ENCODE measurements at regions not wholly inside any gene's neighbourhood (a gene's known extent, or its start where the extent isn't known, plus 50 kb on each side); places are given as distances from the start of the nearest gene placed in this dataset.

- H4K20me1 ChIP-seq (ENCODE audit: insufficient read depth, low read length), result no peaks in the 10 kb centered on the region; the same call in 1 of the 2 replicates
- BruUV-seq (replicated peaks), result no TSS peak
- TF ChIP-seq EZH2phosphoT487 (IDR thresholded peaks at IDR 0.05; ENCODE audit: borderline replicate concordance, low read depth, low read length) (no peak), CTCF (conservative IDR thresholded peaks at IDR 0.05; ENCODE audit: low read length) (no peak)
- no peak overlapping the region for H3K4me2 ChIP-seq (ENCODE audit: low read length)
- DNase-seq (ENCODE audit: low spot score), result no peak
- POLR2A ChIA-PET, result no interaction called here
- H3K9me2 ChIP-seq (ENCODE audit: insufficient read depth, low read length), result no peaks in the 10 kb centered on the region
- CTCF ChIA-PET (ENCODE audit: unreplicated experiment), result no interaction called here
- intact Hi-C loops (cut with micrococcal nuclease; ENCODE audit: unreplicated experiment), result no loop called here
- no peaks in the 10 kb centered on the region for H3K9me3 ChIP-seq (ENCODE audit: low read length)
- H3K4me3 ChIP-seq (ENCODE audit: low read depth, low read length, poor library complexity, severe bottlenecking), result no peak overlapping the region
- H3K79me2 ChIP-seq (ENCODE audit: insufficient read depth, low read depth, low read length), result no peaks in the 10 kb centered on the region
- H3K27ac ChIP-seq (ENCODE audit: low read depth, low read length, poor library complexity, severe bottlenecking), result no peak overlapping the region
- no peak overlapping the region for H2AFZ ChIP-seq (ENCODE audit: low read length)
- no peaks in the 10 kb centered on the region for H3K4me1 ChIP-seq (ENCODE audit: insufficient read depth, low read length, poor library complexity, severe bottlenecking)
- no peaks in the 10 kb centered on the region for H3K36me3 ChIP-seq (ENCODE audit: insufficient read depth, low read length)
Measured at GRCh38 chr6:6746970-6747338, 158.4 kb downstream of the LY86 start.

- intact Hi-C loops (cut with micrococcal nuclease; ENCODE audit: unreplicated experiment), result no loop called here
Measured at GRCh38 chr6:6747371-6747770, 158.9 kb downstream of the LY86 start.

GRCh38 chr6:6748001-6748400 is 159.5 kb downstream of the LY86 start:
- ChIA-PET POLR2A (no interaction called here), CTCF (ENCODE audit: unreplicated experiment) (no interaction called here)
- Histone ChIP-seq H3K4me3 (ENCODE audit: low read depth, low read length, poor library complexity, severe bottlenecking) (no peak overlapping the region), H2AFZ (ENCODE audit: low read length) (no peak overlapping the region), H3K4me1 (ENCODE audit: insufficient read depth, low read length, poor library complexity, severe bottlenecking) (no peaks in the 10 kb centered on the region), H3K27ac (ENCODE audit: low read depth, low read length, poor library complexity, severe bottlenecking) (no peak overlapping the region), H4K20me1 (ENCODE audit: insufficient read depth, low read length) (no peaks in the 10 kb centered on the region; the same call in 1 of the 2 replicates), H3K79me2 (ENCODE audit: insufficient read depth, low read depth, low read length) (no peaks in the 10 kb centered on the region), H3K9me2 (ENCODE audit: insufficient read depth, low read length) (no peaks in the 10 kb centered on the region), H3K36me3 (ENCODE audit: insufficient read depth, low read length) (no peaks in the 10 kb centered on the region), H3K9me3 (ENCODE audit: low read length) (no peaks in the 10 kb centered on the region), H3K4me2 (ENCODE audit: low read length) (no peak overlapping the region)
- TF ChIP-seq CTCF (conservative IDR thresholded peaks at IDR 0.05; ENCODE audit: low read length), result no peak
- no peak for TF ChIP-seq EZH2phosphoT487 (IDR thresholded peaks at IDR 0.05; ENCODE audit: borderline replicate concordance, low read depth, low read length)
- no peak for DNase-seq (ENCODE audit: low spot score)
- intact Hi-C loops (cut with micrococcal nuclease; ENCODE audit: unreplicated experiment), result no loop called here
- no TSS peak for BruUV-seq (replicated peaks)

More at GRCh38 chr6:6747371-6747770, 158.9 kb downstream of the LY86 start:
- TF ChIP-seq CTCF (conservative IDR thresholded peaks at IDR 0.05; ENCODE audit: low read length) (no peak), EZH2phosphoT487 (IDR thresholded peaks at IDR 0.05; ENCODE audit: borderline replicate concordance, low read depth, low read length) (no peak)
- no TSS peak for BruUV-seq (replicated peaks)
- DNase-seq (ENCODE audit: low spot score), result no peak
- no peak overlapping the region for H3K4me3 ChIP-seq (ENCODE audit: low read depth, low read length, poor library complexity, severe bottlenecking)
- H3K27ac ChIP-seq (ENCODE audit: low read depth, low read length, poor library complexity, severe bottlenecking), result no peak overlapping the region
- H3K36me3 ChIP-seq (ENCODE audit: insufficient read depth, low read length), result no peaks in the 10 kb centered on the region
- CTCF ChIA-PET (ENCODE audit: unreplicated experiment), result no interaction called here
- H3K79me2 ChIP-seq (ENCODE audit: insufficient read depth, low read depth, low read length), result no peaks in the 10 kb centered on the region
- POLR2A ChIA-PET, result no interaction called here
- no peaks in the 10 kb centered on the region for H3K9me3 ChIP-seq (ENCODE audit: low read length)
- no peaks in the 10 kb centered on the region; the same call in 1 of the 2 replicates for H4K20me1 ChIP-seq (ENCODE audit: insufficient read depth, low read length)
- no peaks in the 10 kb centered on the region for H3K9me2 ChIP-seq (ENCODE audit: insufficient read depth, low read length)
- no peaks in the 10 kb centered on the region for H3K4me1 ChIP-seq (ENCODE audit: insufficient read depth, low read length, poor library complexity, severe bottlenecking)
- no peak overlapping the region for H3K4me2 ChIP-seq (ENCODE audit: low read length)
- H2AFZ ChIP-seq (ENCODE audit: low read length), result no peak overlapping the region
